ENCODE measurements at regions not wholly inside any gene's neighbourhood (a gene's known extent, or its start where the extent isn't known, plus 50 kb on each side); places are given as distances from the start of the nearest gene placed in this dataset.

DNA sequence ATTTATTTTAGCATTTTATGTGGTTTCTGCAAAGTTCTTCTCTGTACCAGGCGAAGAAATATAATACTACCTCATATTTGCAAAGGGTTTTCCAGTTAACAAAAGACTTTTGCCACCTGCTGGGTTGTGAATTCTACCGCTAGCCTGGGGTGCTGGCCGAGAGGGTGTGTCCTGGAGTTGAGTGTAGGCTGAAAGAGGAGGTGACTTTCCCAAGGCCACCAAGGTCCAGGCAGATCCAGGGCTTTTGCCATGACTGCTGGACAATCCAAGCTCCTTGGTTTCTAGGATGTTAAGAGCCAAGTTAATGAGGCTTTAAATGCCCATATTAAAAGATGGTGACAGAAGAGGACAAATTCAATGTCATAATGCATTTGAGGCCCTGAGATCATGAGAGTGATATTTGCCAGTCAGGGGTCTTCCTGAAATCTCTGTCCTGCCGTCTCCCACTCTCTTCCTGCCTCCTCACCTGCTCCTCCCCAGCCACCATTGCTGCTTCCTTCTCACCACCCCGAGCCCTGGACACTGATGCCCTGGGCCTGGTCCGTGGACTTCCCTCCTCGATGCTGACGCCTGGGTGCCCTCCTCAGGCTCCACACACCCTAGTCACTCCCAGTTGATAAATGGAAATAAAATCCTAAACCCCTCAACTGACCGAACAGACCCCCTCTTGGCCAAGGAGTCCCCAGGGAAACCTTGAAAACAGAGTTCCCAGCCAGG lies 825.6 kb downstream of the TBC1D22A start:
- TF ChIP-seq, protein P1, sequence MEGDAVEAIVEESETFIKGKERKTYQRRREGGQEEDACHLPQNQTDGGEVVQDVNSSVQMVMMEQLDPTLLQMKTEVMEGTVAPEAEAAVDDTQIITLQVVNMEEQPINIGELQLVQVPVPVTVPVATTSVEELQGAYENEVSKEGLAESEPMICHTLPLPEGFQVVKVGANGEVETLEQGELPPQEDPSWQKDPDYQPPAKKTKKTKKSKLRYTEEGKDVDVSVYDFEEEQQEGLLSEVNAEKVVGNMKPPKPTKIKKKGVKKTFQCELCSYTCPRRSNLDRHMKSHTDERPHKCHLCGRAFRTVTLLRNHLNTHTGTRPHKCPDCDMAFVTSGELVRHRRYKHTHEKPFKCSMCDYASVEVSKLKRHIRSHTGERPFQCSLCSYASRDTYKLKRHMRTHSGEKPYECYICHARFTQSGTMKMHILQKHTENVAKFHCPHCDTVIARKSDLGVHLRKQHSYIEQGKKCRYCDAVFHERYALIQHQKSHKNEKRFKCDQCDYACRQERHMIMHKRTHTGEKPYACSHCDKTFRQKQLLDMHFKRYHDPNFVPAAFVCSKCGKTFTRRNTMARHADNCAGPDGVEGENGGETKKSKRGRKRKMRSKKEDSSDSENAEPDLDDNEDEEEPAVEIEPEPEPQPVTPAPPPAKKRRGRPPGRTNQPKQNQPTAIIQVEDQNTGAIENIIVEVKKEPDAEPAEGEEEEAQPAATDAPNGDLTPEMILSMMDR (IDR thresholded peaks at IDR 0.05; ENCODE audit: low read length): no peak
- TF ChIP-seq EZH2 (optimal IDR thresholded peaks at IDR 0.05; ENCODE audit: low read depth, low read length) (no peak), EZH2phosphoT487 (IDR thresholded peaks at IDR 0.05; ENCODE audit: low read length) (no peak)

All from MM.1S (cell line).